ENCODE measurements at regions not wholly inside any gene's neighbourhood (a gene's known extent, or its start where the extent isn't known, plus 50 kb on each side); places are given as distances from the start of the nearest gene placed in this dataset.

- TF ChIP-seq CTCF (IDR thresholded peaks at IDR 0.05; ENCODE audit: low read depth, low read length, poor library complexity, severe bottlenecking) (no peak), EZH2phosphoT487 (IDR thresholded peaks at IDR 0.05; ENCODE audit: borderline replicate concordance, low read length) (no peak)
Observed at GRCh38 chr21:35441868-35442582, 392.9 kb upstream of the RUNX1 start.

Data from DOHH2 (cell line).